ENCODE measurements at regions not wholly inside any gene's neighbourhood (a gene's known extent, or its start where the extent isn't known, plus 50 kb on each side); places are given as distances from the start of the nearest gene placed in this dataset.

- no peaks in the 10 kb centered on the region for H3K4me1 ChIP-seq
- no peaks in the 10 kb centered on the region for H3K27me3 ChIP-seq
- intact Hi-C loops (cut with DNase I; ENCODE audit: low total_unique reads) (no loop called here), in situ Hi-C loops (cut with MboI; ENCODE audit: low pct_ligation_motif_present in 1 of 4, low pct_unique_long_range_greater_than_20kb in 1 of 4, low sequenced_read_pairs in 3 of 4) (no loop called here)
- no peak overlapping the region for H3K27ac ChIP-seq
- WGBS, 2 donors (ENCODE audit: low coverage in 1 of 2) = 44 to 60% methylated on average over 2 of the region's 2 CpGs
- H3K36me3 ChIP-seq = no peaks in the 10 kb centered on the region
- no peaks in the 10 kb centered on the region for H3K9me3 ChIP-seq
- DNase-seq = no peak
- no peak for TF ChIP-seq POLR2AphosphoS5 (IDR thresholded peaks at IDR 0.05)
- no peak for TF ChIP-seq POLR2A (IDR thresholded peaks at IDR 0.05)
- no peak for TF ChIP-seq CTCF (IDR thresholded peaks at IDR 0.05)
- no peak for TF ChIP-seq EP300 (IDR thresholded peaks at IDR 0.05; ENCODE audit: low read depth)
- H3K4me3 ChIP-seq = no peak overlapping the region
Observed at GRCh38 chr6:78618970-78619369, 248.4 kb upstream of the IRAK1BP1 start.

- DNase-seq = no peak
- Histone ChIP-seq H3K4me3 (no peak overlapping the region), H3K9me3 (no peaks in the 10 kb centered on the region), H3K27me3 (no peaks in the 10 kb centered on the region), H3K4me1 (no peaks in the 10 kb centered on the region), H3K27ac (no peak overlapping the region), H3K36me3 (no peaks in the 10 kb centered on the region)
- intact Hi-C loops (cut with DNase I; ENCODE audit: low total_unique reads) (no loop called here), in situ Hi-C loops (cut with MboI; ENCODE audit: low pct_ligation_motif_present in 1 of 4, low pct_unique_long_range_greater_than_20kb in 1 of 4, low sequenced_read_pairs in 3 of 4) (no loop called here)
- TF ChIP-seq CTCF (IDR thresholded peaks at IDR 0.05) = no peak
- no peak for TF ChIP-seq POLR2A (IDR thresholded peaks at IDR 0.05)
Observed at GRCh38 chr6:78623554-78623953, 243.8 kb upstream of the IRAK1BP1 start.

GRCh38 chr6:78629154-78629721 is 238.1 kb upstream of the IRAK1BP1 start:
- Histone ChIP-seq H3K27ac (no peak overlapping the region), H3K4me3 (peak overlapping the region in 3 of 4 donors; percentile 19 to 33 (median 29)), H3K9me3 (no peaks in the 10 kb centered on the region), H3K27me3 (peaks cover 2% of the 10 kb centered on the region), H3K36me3 (no peaks in the 10 kb centered on the region), H3K4me1 (no peaks in the 10 kb centered on the region)
- TF ChIP-seq CTCF (IDR thresholded peaks at IDR 0.05) = no peak
- TF ChIP-seq POLR2AphosphoS5 (IDR thresholded peaks at IDR 0.05) = no peak
- in situ Hi-C loops (cut with MboI; ENCODE audit: low pct_ligation_motif_present in 1 of 4, low pct_unique_long_range_greater_than_20kb in 1 of 4, low sequenced_read_pairs in 3 of 4) = no loop called here
- DNase-seq = no peak
- WGBS, 2 donors (ENCODE audit: low coverage in 1 of 2) = 11 to 60% methylated on average over 3 to 27 of the region's 27 CpGs
- intact Hi-C loops (cut with DNase I; ENCODE audit: low total_unique reads) = no loop called here

GRCh38 chr6:78629836-78630235 is 237.5 kb upstream of the IRAK1BP1 start:
- H3K27ac ChIP-seq = no peak overlapping the region
- no peak for DNase-seq
- no peak overlapping the region for H3K4me3 ChIP-seq
- H3K27me3 ChIP-seq = peaks cover 2% of the 10 kb centered on the region
- no peak for TF ChIP-seq POLR2AphosphoS5 (IDR thresholded peaks at IDR 0.05)
- TF ChIP-seq POLR2A (IDR thresholded peaks at IDR 0.05) = no peak
- no peak for TF ChIP-seq EP300 (IDR thresholded peaks at IDR 0.05; ENCODE audit: low read depth)
- TF ChIP-seq CTCF (IDR thresholded peaks at IDR 0.05) = no peak
- 81 to 88% methylated on average over 6 to 22 of the region's 22 CpGs for WGBS, 2 donors (ENCODE audit: low coverage in 1 of 2)
- in situ Hi-C loops (cut with MboI; ENCODE audit: low pct_ligation_motif_present in 1 of 4, low pct_unique_long_range_greater_than_20kb in 1 of 4, low sequenced_read_pairs in 3 of 4) = no loop called here
- H3K4me1 ChIP-seq = no peaks in the 10 kb centered on the region
- H3K36me3 ChIP-seq = no peaks in the 10 kb centered on the region
- intact Hi-C loops (cut with DNase I; ENCODE audit: low total_unique reads) = no loop called here
- no peaks in the 10 kb centered on the region for H3K9me3 ChIP-seq

All from transverse colon (tissue), 4 donors.